ENCODE measurements at regions not wholly inside any gene's neighbourhood (a gene's known extent, or its start where the extent isn't known, plus 50 kb on each side); places are given as distances from the start of the nearest gene placed in this dataset.
"Not testable (repeated sequence)": the region's sequence is repeated elsewhere in the genome, so short reads cannot be mapped to it uniquely, and the experiment has no call there.

GRCh38 chr3:159447841-159448240, 540.8 kb upstream of the IL12A start:
- DNase-seq (ENCODE audit: low read depth) = no peak

- no peak for DNase-seq (ENCODE audit: low read depth)
Observed at GRCh38 chr3:159448902-159449301, 539.7 kb upstream of the IL12A start.

GRCh38 chr3:159451067-159451466, 537.6 kb upstream of the IL12A start:
- DNase-seq (ENCODE audit: low read depth) = no peak

DNA sequence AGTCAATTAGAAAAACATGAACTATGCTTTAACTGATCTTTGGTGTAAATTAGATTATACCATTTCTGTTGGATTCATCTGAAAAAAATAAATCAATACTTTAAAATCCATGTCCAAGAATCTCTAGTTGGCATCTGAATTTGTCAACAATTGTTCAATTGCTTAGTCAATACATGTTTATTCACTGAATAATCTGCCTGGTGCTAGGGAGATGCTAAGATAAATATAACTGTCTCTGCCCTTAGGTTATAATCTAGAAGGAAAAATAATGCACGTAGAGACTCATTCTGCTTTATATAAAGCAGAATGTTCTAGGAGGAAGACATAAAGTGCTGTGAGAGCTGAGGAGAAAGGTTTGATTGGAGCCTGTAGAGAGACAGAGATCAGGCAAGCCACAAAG, 537.2 kb upstream of the IL12A start:
- no peak for DNase-seq (ENCODE audit: low read depth)

GRCh38 chr3:159453036-159453435, 535.6 kb upstream of the IL12A start:
- no peak for DNase-seq (ENCODE audit: low read depth)

GRCh38 chr3:159453945-159454344, 534.7 kb upstream of the IL12A start:
- DNase-seq (ENCODE audit: low read depth) = no peak

DNA sequence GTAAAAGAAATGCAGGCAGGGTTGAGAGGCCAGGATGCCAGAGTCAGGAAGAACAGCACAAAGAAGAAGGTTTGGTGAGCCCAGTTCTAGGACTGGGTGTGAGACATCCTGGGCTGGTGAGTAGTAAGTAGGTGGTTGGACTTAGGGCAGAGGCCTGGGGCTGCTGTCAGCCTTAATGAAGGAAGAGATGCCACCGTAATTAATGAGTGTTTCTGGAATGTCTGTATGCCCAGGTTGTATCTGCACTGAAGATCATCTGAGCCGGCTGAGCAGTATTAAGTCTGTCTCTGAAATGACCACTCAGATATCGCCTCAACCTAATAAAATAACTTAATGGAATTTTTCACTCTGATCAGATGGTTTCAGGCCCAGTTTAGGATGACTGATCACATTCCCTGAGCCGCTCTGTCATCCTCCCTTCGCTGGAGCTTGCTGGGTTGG, 532.9 kb upstream of the IL12A start:
- DNase-seq (ENCODE audit: low read depth) = no peak

DNA sequence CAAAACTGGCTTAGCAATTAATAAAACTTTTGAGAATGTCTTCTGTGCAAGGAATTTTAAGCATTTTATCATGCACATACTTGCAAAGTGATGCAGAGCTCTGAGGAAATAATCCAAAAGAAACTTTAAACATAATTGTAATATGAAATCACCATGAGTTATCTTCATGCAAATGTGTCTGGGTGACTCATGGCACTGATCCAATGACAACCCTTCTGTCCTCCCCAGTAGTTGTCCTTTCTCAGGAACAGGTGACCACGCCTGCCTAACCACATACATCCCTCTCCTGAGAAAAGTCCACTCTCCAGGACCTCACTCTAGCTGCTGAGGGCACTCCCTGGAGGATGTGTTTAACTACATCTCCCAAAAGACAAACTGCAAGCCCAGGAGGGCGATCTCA, 530.6 kb upstream of the IL12A start:
- peak; percentile 69 for DNase-seq (ENCODE audit: low read depth)

DNA sequence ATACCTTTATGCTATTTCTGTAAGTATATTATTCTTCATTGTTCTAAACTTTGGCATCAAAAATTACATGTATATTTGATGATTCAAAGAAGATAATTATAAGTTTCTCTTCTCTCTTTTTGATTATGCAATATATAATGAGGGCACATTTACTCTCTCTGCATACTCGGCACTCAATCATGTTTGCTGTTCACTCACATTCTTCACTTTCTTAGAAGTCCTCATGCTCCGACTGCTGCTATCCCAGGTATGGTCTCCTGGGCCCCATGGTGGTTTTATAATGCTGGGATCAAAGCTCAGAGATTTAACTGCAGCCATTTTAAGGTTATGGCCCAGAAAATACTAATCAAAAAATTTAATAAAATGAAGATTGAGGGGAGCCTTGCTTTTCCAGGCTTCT, 529.7 kb upstream of the IL12A start:
- no peak for DNase-seq (ENCODE audit: low read depth)

DNA sequence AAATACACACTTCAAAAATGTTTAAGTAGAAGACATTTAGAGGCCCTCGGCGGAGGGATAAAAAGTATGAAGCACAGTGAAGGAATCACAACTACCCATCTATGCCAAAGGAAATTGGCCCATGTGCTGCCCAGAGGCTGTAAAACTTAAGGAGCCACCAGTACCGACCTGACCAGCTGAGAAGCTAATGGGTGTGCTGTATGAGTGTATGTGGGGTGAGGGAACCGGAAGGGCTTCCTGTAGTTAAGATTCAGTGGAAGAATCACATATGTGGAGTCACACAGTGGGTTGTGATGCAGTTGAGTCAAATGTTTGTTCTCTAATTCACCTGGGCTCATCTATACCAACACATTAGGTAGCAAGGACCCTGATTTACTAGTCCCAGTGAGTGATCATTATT, 516.0 kb upstream of the IL12A start:
- DNase-seq (ENCODE audit: low read depth) = no peak

- no peak for DNase-seq (ENCODE audit: low read depth)
Observed at GRCh38 chr3:159473206-159473605, 515.4 kb upstream of the IL12A start.

GRCh38 chr3:159480046-159480445, 508.6 kb upstream of the IL12A start:
- no peak for DNase-seq (ENCODE audit: low read depth)

DNA sequence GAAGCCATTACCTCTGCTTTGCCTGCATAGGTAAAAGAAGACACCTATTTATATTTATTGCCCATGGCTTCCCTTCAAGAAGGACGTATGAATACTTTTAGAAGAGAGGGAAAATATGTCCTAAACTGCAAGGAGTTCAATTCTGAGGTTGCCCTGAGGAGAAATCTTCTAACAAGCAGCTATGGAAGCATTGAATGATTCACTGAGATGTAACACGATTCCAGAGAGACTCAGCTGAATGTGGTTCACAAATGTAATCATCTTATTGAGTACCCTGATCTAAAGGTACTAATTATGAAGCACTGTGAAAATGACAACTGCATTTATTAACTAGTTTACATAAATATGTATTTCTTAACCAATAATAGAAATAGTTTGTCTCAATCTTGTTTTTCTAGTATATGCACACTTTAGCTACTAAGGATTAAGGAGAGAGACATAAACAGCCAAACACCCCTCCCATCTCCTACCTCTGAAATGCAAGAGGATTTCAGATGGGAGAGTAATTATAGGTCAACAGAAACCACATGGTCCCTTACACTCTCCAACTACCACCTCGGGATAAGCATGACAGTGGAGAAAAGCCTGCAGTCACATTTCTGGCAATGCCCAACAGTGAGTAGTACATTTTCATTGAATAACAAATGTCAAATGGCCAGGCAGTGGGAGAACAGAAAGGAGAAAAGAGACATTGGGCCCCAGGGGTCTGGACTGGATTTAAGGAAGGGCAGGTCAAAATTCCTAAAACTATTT, 506.2 kb upstream of the IL12A start:
- no peak for DNase-seq (ENCODE audit: low read depth)

GRCh38 chr3:159482994-159483367, 505.7 kb upstream of the IL12A start:
- DNase-seq (ENCODE audit: low read depth) = no peak

- DNase-seq (ENCODE audit: low read depth) = peak; percentile 3
Observed at GRCh38 chr3:159486580-159486979, 502.1 kb upstream of the IL12A start.

- DNase-seq (ENCODE audit: low read depth) = no peak
Observed at GRCh38 chr3:159487304-159487703, 501.3 kb upstream of the IL12A start.

GRCh38 chr3:159488602-159489001, 500.0 kb upstream of the IL12A start:
- no peak for DNase-seq (ENCODE audit: low read depth)

- DNase-seq (ENCODE audit: low read depth) = no peak
Observed at GRCh38 chr3:159497361-159497760, 491.3 kb upstream of the IL12A start.

GRCh38 chr3:159499031-159499793, 489.4 kb upstream of the IL12A start:
- no peak for DNase-seq (ENCODE audit: low read depth)

- DNase-seq (ENCODE audit: low read depth) = no peak
Observed at GRCh38 chr3:159501029-159501428, 487.6 kb upstream of the IL12A start.

DNA sequence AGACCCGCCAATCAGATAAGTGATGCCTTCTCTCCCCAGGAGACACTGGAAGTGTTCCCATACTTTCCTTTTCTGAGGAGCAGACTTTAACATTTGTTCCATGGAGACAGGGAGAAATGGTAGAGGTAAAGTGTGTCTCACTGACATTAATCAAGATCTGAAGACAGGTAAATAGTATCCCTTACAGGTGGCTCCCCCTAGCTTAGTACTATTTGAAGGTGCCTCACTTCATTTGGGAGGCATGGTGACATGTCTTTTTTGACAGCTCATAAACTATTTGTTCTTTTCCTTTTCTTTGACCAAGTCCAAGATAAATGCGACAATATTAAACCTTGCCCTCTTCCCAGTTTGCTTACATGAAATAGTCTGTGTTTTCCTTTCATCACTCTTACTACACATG, 485.6 kb upstream of the IL12A start:
- DNase-seq (ENCODE audit: low read depth) = no peak

GRCh38 chr3:159510988-159511387, 477.6 kb upstream of the IL12A start:
- not testable (repeated sequence) for DNase-seq (ENCODE audit: low read depth)

DNA sequence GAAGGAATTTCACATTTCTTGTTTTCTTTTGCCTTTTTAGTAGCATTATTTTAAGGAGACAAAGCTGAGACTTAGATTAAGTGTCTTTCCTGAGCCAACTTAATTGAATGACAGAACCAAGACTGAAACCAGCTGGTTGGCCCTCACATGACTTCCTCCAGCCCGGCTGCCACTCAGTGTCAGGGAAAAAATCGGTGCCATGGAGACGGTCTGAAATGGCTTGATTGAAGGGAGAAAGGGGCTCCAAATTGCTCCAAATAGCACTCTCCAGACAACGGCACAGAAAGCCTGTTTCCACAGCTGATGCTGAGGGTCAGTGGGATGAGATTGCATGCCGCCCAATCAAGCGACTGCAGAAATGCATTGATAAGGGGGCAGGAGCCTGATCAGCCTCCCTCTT, 475.2 kb upstream of the IL12A start:
- no peak for DNase-seq (ENCODE audit: low read depth)

Data from myocyte (in vitro differentiated cells).